ENCODE measurements at regions not wholly inside any gene's neighbourhood (a gene's known extent, or its start where the extent isn't known, plus 50 kb on each side); places are given as distances from the start of the nearest gene placed in this dataset.

GRCh38 chr6:100177956-100178355 is 183.9 kb upstream of the MCHR2 start:
- no peak for DNase-seq (ENCODE audit: low spot score)

GRCh38 chr6:100176951-100177710 is 183.1 kb upstream of the MCHR2 start:
- DNase-seq (ENCODE audit: low spot score): no peak

GRCh38 chr6:100176311-100176950 is 182.4 kb upstream of the MCHR2 start:
- DNase-seq (ENCODE audit: low spot score): peak; percentile 16

- no peak for DNase-seq (ENCODE audit: low spot score)
These were observed 181.8 kb upstream of the MCHR2 start for GRCh38 chr6:100175814-100176310.

GRCh38 chr6:100173211-100173610 is 179.2 kb upstream of the MCHR2 start:
- DNase-seq (ENCODE audit: low spot score): no peak

GRCh38 chr6:100172322-100172713 is 178.3 kb upstream of the MCHR2 start:
- DNase-seq (ENCODE audit: low spot score): no peak

- no peak for DNase-seq (ENCODE audit: low spot score)
These were observed 177.7 kb upstream of the MCHR2 start for GRCh38 chr6:100171533-100172321.

GRCh38 chr6:100168148-100168547 is 174.1 kb upstream of the MCHR2 start:
- DNase-seq (ENCODE audit: low spot score): no peak

GRCh38 chr6:100167585-100167984 is 173.6 kb upstream of the MCHR2 start:
- DNase-seq (ENCODE audit: low spot score): peak; percentile 14

GRCh38 chr6:100166956-100167355 is 172.9 kb upstream of the MCHR2 start:
- no peak for DNase-seq (ENCODE audit: low spot score)

GRCh38 chr6:100165442-100165841 is 171.4 kb upstream of the MCHR2 start:
- DNase-seq (ENCODE audit: low spot score): no peak

GRCh38 chr6:100163035-100163434 is 169.0 kb upstream of the MCHR2 start:
- peak; percentile 33 for DNase-seq (ENCODE audit: low spot score)

- DNase-seq (ENCODE audit: low spot score): no peak
These were observed 167.9 kb upstream of the MCHR2 start for GRCh38 chr6:100161782-100162365.

- DNase-seq (ENCODE audit: low spot score): peak; percentile 41
These were observed 166.9 kb upstream of the MCHR2 start for GRCh38 chr6:100160930-100161329.

- no peak for DNase-seq (ENCODE audit: low spot score)
These were observed 161.1 kb upstream of the MCHR2 start for GRCh38 chr6:100155141-100155540.

GRCh38 chr6:100153636-100154275 is 159.7 kb upstream of the MCHR2 start:
- no peak for DNase-seq (ENCODE audit: low spot score)

- no peak for DNase-seq (ENCODE audit: low spot score)
These were observed 158.2 kb upstream of the MCHR2 start for GRCh38 chr6:100152201-100152600.

- DNase-seq (ENCODE audit: low spot score): no peak
These were observed 151.0 kb upstream of the MCHR2 start for GRCh38 chr6:100144991-100145390.

GRCh38 chr6:100138346-100139022 is 144.5 kb upstream of the MCHR2 start:
- DNase-seq (ENCODE audit: low spot score): no peak

- no peak for DNase-seq (ENCODE audit: low spot score)
These were observed 143.7 kb upstream of the MCHR2 start for GRCh38 chr6:100137759-100138158.

GRCh38 chr6:100136590-100136989 is 142.6 kb upstream of the MCHR2 start:
- no peak for DNase-seq (ENCODE audit: low spot score)

Data from iPS-NIHi11 (cell line).